ENCODE measurements at regions not wholly inside any gene's neighbourhood (a gene's known extent, or its start where the extent isn't known, plus 50 kb on each side); places are given as distances from the start of the nearest gene placed in this dataset.

DNA sequence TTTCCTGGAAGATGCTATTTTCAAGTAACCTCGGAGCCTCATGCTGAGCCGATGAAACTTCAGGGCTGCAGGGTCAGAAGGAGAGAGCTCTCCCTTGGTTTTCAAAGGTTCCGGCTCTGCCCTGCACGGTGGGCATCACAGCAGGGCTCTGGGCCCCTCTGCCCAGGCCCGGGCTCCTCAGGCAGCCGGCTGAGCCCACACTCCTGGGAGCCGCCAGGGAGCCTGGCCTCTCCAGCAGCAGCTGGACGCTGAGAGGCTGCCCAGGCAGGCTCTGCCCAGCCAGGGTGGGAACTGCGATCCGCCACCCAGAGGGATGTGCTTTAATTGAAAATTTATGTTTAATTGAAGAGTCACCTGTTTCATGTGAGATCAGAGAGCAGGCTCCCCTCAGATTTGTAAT, 97.5 kb upstream of the MGMT start:
- TF ChIP-seq POLR2A (IDR thresholded peaks at IDR 0.05) (no peak), EP300 (IDR thresholded peaks at IDR 0.05) (no peak)
- TF ChIP-seq, protein P1, sequence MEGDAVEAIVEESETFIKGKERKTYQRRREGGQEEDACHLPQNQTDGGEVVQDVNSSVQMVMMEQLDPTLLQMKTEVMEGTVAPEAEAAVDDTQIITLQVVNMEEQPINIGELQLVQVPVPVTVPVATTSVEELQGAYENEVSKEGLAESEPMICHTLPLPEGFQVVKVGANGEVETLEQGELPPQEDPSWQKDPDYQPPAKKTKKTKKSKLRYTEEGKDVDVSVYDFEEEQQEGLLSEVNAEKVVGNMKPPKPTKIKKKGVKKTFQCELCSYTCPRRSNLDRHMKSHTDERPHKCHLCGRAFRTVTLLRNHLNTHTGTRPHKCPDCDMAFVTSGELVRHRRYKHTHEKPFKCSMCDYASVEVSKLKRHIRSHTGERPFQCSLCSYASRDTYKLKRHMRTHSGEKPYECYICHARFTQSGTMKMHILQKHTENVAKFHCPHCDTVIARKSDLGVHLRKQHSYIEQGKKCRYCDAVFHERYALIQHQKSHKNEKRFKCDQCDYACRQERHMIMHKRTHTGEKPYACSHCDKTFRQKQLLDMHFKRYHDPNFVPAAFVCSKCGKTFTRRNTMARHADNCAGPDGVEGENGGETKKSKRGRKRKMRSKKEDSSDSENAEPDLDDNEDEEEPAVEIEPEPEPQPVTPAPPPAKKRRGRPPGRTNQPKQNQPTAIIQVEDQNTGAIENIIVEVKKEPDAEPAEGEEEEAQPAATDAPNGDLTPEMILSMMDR (IDR thresholded peaks at IDR 0.05): no peak

Measured in ovary (tissue), 3 donors.